Activated T-helper 1 cell treated with anti-CD3 and anti-CD28 coated beads, Interleukin-12 subunit alpha, Interleukin-12 subunit beta, Interleukin-2, Interleukin-4 antibody, amounts not matched to agents 30 ng/mL and 10 ng/mL and 1 ng/mL, durations not matched to agents 14 hours and 24 hours and 36 hours (primary cell): ENCODE measurements at regions not wholly inside any gene's neighbourhood (a gene's known extent, or its start where the extent isn't known, plus 50 kb on each side); places are given as distances from the start of the nearest gene placed in this dataset.
"Not testable (repeated sequence)": the region's sequence is repeated elsewhere in the genome, so short reads cannot be mapped to it uniquely, and the experiment has no call there.

Experiments
- DNase-seq: peaks from one replicate; pipeline ENCODE4 v3.0.0; 2021; ENCODE audit warnings: low spot score
- H3K27ac Mint-ChIP-seq: one replicate; pipeline ENCODE4 v1.8.0; 2021; ENCODE audit warnings: mild to moderate bottlenecking, mixed read lengths
- H3K27me3 Mint-ChIP-seq: one replicate; pipeline ENCODE4 v1.8.0; 2022; ENCODE audit warnings: mild to moderate bottlenecking, moderate library complexity, mixed read lengths; ENCODE audit not compliant: insufficient read depth
- H3K36me3 Mint-ChIP-seq: one replicate; pipeline ENCODE4 v1.8.0; 2021; ENCODE audit warnings: low read depth, mixed read lengths
- H3K4me1 Mint-ChIP-seq: one replicate; pipeline ENCODE4 v1.8.0; 2021; ENCODE audit warnings: low read depth, mixed read lengths
- H3K4me3 Mint-ChIP-seq: one replicate; pipeline ENCODE4 v1.8.0; 2021; ENCODE audit warnings: mild to moderate bottlenecking, moderate library complexity, mixed read lengths
- H3K9me3 Mint-ChIP-seq: one replicate; pipeline ENCODE4 v1.8.0; 2021; ENCODE audit warnings: mixed read lengths
- intact Hi-C: fragments of 100-400 bp; cut with micrococcal nuclease; formaldehyde crosslinking; loops from one replicate; pipeline ENCODE4 v1.15.1; 2024

DNA sequence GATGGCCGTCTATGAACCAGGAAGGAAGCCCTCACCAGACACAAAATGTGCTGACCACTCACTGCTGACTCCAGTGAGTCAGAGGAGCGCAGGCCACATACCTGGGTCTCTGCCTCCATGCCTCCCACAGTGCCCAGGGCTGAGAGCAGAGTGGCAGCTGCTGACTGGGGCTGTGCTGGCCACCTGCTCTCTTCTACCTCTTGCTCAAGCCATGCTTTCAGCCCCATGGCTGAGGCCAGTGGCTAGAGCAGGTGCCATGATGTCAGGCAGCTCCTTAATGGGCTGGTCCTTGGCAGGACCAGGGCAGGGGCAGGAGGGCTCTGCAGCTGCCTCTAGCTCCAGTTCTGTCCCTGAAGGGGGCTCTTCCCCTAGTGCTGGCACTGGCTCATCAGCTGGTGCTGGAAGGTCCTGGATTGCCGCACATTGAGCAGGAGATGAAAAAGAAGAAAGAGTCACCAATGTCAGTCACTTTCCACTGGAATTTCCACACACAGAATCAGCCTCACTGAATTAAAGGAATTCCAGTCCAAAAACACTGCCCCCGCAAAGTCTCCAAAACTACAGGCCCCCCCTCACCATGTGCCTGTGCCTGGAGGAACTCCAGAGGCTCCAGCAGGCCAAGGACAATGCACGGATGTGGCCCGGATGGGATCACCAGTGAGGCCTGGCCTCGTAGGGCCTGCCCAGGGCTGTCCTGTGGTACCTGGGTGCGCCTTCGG is 86.4 kb downstream of the GGTLC2 start:
- intact Hi-C loops, result no loop called here
- H3K36me3 Mint-ChIP-seq, result no peaks in the 10 kb centered on the region
- no peak overlapping the region for H3K27ac Mint-ChIP-seq
- H3K4me1 Mint-ChIP-seq, result peaks cover 7% of the 10 kb centered on the region
- H3K9me3 Mint-ChIP-seq, result no peaks in the 10 kb centered on the region
- DNase-seq, result no peak
- H3K4me3 Mint-ChIP-seq, result no peak overlapping the region
- peaks cover 22% of the 10 kb centered on the region for H3K27me3 Mint-ChIP-seq

DNA sequence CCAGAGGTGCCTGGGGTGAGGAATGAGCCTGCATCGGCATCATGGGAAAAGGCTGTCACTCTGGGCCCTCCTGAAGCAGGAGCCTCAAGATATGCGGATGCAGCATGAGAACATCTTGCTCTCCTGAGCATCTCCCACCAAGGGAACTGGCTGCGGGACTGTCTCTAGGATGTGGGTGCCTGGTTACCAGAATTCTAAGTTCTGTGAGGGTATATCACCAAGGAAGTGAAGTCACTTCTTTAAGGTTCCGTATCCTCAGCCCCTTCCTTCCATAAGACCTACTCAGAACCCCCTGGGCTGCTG is 86.9 kb downstream of the GGTLC2 start:
- H3K27me3 Mint-ChIP-seq, result peaks cover 26% of the 10 kb centered on the region
- H3K4me3 Mint-ChIP-seq, result no peak overlapping the region
- DNase-seq, result no peak
- no peaks in the 10 kb centered on the region for H3K9me3 Mint-ChIP-seq
- H3K4me1 Mint-ChIP-seq, result peaks cover 7% of the 10 kb centered on the region
- intact Hi-C loops, result no loop called here
- no peak overlapping the region for H3K27ac Mint-ChIP-seq
- H3K36me3 Mint-ChIP-seq, result no peaks in the 10 kb centered on the region

DNA sequence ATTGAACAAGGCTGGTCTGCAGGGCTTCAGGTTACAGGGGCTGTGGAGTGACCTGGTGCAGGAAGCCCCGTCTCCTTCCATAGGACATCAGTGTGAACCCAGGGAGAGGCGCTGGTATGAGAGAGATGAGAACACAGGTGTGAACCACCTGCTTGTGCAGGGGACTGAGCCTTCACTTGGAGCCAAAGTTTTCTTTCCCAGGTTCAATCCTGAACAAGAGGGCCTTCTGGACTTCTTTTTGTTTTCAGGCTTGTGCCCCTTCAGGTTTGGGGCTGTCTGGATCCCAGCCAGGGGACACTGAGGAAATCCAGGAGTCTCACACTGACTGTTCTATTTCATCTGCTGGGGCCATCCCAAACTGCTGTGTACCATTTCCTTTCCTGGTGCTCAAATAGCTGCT is 88.6 kb downstream of the GGTLC2 start:
- intact Hi-C loops, result not testable (repeated sequence)

DNA sequence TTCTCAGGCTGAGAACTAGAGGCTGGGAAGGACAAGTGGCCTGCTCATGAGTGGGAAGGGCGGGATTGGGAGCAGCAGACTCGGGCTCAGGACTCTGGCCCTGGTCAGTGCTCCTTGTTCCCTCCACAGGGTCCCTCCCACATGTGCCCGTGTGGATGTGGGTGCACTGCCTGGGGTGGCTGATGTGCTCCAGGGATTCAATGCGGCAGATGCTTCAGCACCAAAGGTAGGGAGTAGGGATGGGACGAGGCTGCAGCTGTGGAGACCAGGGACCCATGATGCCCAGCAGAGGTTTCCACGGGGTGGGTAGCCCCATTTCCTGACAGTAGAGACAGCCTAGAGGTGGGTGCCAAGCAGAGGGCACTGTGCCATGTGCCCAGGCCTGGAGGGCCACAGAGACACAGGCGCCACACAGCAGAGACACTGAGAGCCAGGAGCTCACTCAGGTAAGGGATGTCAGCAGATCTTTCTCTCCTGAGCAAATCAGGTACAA is 89.5 kb downstream of the GGTLC2 start:
- intact Hi-C loops, result no loop called here
- Mint-ChIP-seq H3K4me1 (no peaks in the 10 kb centered on the region), H3K27ac (no peak overlapping the region), H3K27me3 (peaks cover 10% of the 10 kb centered on the region), H3K9me3 (no peaks in the 10 kb centered on the region), H3K36me3 (no peaks in the 10 kb centered on the region), H3K4me3 (no peak overlapping the region)
- DNase-seq, result no peak

More for the DNA sequence above, 88.6 kb downstream of the GGTLC2 start:
- DNase-seq, H3K4me3 Mint-ChIP-seq, H3K4me1 Mint-ChIP-seq, H3K27ac Mint-ChIP-seq, H3K9me3 Mint-ChIP-seq, H3K36me3 Mint-ChIP-seq: not testable (repeated sequence)
- peaks cover 14% of the 10 kb centered on the region for H3K27me3 Mint-ChIP-seq

DNA sequence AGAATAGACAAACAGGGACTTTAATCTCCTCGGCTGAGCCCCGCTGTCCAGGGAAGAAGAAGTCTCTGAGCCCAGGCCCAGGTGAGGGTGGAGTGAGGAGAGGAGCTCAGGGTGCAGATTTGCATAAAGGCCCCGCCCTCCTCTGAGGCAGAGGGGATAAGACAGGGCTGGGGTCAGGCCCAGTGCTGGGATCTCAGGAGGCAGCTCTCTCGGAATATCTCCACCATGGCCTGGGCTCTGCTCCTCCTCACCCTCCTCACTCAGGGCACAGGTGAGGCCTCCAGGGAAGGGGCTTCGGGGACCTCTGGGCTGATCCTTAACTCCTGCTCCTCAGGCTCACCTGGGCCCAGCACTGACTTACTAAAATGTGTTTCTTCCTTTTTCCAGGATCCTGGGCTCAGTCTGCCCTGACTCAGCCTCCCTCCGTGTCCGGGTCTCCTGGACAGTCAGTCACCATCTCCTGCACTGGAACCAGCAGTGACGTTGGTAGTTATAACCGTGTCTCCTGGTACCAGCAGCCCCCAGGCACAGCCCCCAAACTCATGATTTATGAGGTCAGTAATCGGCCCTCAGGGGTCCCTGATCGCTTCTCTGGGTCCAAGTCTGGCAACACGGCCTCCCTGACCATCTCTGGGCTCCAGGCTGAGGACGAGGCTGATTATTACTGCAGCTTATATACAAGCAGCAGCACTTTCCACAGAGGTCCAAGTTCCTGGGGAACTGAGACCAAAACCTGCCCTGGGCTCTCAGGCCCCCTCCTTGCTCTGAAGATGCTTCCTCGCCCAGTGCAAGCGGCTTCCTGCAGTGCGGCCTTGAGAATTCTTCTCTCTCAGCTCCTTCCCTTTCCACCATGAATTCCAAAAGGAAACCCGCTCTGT is 90.2 kb downstream of the GGTLC2 start:
- H3K27ac Mint-ChIP-seq, intact Hi-C loops, H3K36me3 Mint-ChIP-seq, H3K9me3 Mint-ChIP-seq, H3K4me1 Mint-ChIP-seq, H3K27me3 Mint-ChIP-seq, H3K4me3 Mint-ChIP-seq, DNase-seq: not testable (repeated sequence)

DNA sequence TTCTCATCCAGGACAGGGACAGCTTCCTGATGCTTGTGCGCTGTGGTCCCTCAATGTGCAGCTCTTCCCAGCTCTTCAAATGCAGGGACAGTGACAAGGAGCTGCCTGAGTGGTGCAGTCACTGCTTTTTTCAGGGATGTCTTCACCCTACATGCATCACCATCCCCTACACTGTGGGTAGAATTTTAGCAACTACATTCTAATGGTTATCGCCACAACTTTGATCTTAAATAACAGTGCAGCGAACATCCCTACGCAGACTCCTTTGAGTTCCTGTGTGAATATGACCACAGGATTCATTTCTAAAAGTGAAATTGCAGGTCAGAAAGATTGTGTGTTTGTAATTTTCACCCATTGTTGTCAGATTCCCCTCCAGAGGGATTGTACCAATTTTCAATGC is 90.9 kb downstream of the GGTLC2 start:
- DNase-seq, H3K36me3 Mint-ChIP-seq, H3K4me3 Mint-ChIP-seq, H3K27ac Mint-ChIP-seq, H3K4me1 Mint-ChIP-seq, intact Hi-C loops, H3K9me3 Mint-ChIP-seq: not testable (repeated sequence)
- peaks cover 11% of the 10 kb centered on the region for H3K27me3 Mint-ChIP-seq

DNA sequence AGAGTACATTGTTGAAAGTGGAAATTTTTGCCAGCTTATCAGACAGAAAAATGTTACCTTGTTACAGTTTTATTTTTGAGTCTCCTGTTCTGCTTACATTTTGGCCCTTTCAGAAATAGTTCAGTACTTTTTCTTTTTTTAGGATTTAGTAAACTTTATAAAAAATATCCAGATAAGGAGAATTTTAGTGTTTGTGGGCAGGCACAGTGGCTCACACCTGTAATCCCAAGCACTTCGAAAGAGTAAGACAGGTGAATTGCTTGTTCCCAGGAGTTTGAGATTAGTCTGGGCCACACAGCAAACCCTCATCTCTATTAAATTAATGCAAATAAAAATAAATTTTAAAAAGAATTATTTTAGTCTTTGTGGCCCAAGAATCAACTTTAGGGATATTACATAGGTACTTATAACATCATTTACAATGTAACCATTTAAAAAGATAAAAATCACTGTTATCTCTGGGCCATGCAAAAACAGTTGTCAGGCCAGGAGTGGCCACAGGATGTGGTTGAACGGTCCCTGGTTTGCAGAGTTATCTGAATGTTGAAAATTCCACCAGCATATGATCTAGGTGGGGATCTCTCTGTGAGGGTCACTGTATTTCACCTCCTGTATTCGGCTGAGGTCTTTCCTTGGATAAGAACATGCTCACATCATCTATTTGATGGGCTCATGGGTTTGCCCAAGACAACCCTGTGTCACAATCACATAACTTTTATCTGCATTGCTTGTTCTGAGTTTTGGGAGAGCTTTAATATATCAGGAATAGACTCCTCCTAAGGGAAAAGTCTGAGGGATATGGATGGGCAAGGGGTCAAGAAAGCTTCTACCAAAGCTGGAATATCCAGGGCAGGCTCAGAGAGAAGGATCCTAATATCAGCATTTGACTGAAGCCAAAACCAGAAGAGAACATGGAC is 91.5 kb downstream of the GGTLC2 start:
- Mint-ChIP-seq H3K4me1 (no peaks in the 10 kb centered on the region), H3K27ac (no peak overlapping the region), H3K27me3 (peaks cover 14% of the 10 kb centered on the region), H3K9me3 (no peaks in the 10 kb centered on the region), H3K36me3 (no peaks in the 10 kb centered on the region), H3K4me3 (no peak overlapping the region)
- no peak for DNase-seq
- intact Hi-C loops, result no loop called here

DNA sequence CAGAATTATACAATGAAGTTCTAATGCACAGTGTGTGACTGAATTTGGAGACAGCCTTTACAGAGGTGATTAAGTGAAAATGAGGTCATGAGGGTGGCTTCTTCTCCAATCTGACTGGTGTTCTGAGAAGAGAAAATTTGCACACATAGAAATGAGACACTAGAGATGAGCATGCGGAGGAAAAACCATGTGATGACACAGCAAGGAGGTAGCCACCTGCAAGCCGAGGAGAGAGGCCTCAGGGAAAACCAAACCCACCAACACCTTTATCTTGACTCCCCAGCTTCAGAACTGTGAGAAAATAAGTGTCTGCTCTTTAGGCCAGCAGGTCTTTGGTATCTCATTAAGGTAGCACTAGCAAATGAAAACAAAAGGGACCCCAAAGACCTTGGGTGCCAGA is 93.2 kb downstream of the GGTLC2 start:
- peaks cover 19% of the 10 kb centered on the region for H3K27me3 Mint-ChIP-seq
- no peaks in the 10 kb centered on the region for H3K4me1 Mint-ChIP-seq
- DNase-seq, result no peak
- no peak overlapping the region for H3K27ac Mint-ChIP-seq
- no peaks in the 10 kb centered on the region for H3K36me3 Mint-ChIP-seq
- intact Hi-C loops, result no loop called here
- no peak overlapping the region for H3K4me3 Mint-ChIP-seq
- H3K9me3 Mint-ChIP-seq, result no peaks in the 10 kb centered on the region

DNA sequence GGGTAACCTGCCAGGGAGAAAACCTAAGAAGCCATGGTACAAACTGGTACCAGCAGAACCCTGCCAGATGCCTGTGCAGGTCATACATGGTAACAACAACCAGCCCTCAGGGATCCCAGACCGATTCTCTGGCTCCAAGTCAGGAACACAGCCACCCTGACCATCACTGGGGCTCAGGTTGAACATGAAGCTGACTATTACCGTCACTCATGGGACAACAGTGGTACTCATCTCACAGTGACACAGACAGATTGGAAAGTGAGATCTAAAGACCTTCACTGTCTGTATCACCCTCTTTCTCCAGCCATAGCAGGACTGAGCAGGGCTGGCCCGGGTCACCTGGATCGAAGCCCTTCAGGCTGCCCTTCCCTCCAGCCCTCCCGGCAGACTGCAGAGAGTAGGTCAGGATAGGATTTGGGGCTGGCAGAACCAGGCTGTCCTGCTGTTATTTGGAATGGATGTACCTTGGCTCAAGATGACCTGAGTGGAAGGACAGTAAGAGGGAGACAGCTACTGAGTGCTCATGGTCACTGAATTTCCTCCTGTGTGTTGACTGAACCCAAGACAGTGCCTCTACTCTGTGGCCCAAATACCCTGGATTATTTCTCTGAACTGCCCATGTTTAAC is 94.7 kb downstream of the GGTLC2 start:
- Mint-ChIP-seq H3K36me3 (no peaks in the 10 kb centered on the region), H3K27me3 (peaks cover 32% of the 10 kb centered on the region), H3K27ac (no peak overlapping the region), H3K4me1 (no peaks in the 10 kb centered on the region), H3K9me3 (no peaks in the 10 kb centered on the region), H3K4me3 (no peak overlapping the region)
- intact Hi-C loops, result no loop called here
- no peak for DNase-seq

DNA sequence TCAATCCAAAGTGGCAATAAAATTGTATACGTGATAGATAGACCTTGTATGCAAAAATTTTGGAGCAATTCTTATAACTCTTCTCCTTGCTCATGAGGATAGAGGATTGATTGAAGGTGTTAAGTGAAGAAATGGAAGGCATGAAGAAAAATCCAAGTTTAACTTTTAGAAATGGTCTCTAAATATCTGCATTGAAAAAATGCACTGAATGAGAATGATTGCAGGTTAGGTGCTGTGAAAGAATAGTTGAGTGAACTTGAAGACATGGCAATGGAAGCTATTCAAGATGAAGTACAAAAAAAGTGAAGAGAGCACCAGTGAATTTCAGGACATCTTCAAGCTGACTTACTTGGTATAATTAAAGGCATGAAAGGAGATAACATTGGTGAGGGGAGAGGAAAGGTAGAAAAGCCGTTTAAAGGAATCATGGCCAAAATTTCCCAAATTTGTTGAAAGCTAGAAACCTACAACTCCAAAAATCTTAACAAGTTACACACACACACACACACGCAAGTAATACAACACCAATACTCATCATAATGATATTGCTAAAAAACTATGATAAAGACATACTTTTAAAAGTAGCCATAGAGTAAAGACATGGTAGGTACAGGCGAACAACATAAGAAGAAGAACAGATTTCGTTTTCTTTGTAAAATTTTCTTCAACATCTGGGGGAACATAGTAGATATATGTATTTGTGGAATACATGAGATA is 96.3 kb downstream of the GGTLC2 start:
- no peak for DNase-seq
- H3K9me3 Mint-ChIP-seq, result no peaks in the 10 kb centered on the region
- no peak overlapping the region for H3K27ac Mint-ChIP-seq
- H3K4me1 Mint-ChIP-seq, result no peaks in the 10 kb centered on the region
- H3K4me3 Mint-ChIP-seq, result no peak overlapping the region
- H3K27me3 Mint-ChIP-seq, result peaks cover 32% of the 10 kb centered on the region
- intact Hi-C loops, result no loop called here
- H3K36me3 Mint-ChIP-seq, result no peaks in the 10 kb centered on the region

DNA sequence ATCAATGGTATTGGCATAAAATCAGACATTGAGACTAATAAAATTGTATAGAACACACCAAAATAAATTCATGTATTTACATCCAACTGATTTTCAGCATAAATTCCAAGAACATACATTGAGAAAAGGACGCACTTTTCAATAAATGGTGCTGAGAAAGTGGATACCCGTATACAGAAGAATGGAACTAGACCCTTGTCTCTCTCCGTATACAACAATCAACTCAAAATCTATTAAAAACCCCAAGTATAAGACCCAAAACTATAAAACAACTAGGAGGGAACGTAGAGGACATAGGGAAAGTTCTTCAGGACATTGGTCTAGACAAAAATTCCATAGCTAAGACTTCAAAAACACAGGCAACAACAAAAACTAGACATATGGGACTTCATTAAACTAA is 97.4 kb downstream of the GGTLC2 start:
- Mint-ChIP-seq H3K27me3 (peaks cover 27% of the 10 kb centered on the region), H3K9me3 (no peaks in the 10 kb centered on the region), H3K4me3 (no peak overlapping the region), H3K36me3 (no peaks in the 10 kb centered on the region), H3K4me1 (no peaks in the 10 kb centered on the region), H3K27ac (no peak overlapping the region)
- no peak for DNase-seq
- intact Hi-C loops, result no loop called here

DNA sequence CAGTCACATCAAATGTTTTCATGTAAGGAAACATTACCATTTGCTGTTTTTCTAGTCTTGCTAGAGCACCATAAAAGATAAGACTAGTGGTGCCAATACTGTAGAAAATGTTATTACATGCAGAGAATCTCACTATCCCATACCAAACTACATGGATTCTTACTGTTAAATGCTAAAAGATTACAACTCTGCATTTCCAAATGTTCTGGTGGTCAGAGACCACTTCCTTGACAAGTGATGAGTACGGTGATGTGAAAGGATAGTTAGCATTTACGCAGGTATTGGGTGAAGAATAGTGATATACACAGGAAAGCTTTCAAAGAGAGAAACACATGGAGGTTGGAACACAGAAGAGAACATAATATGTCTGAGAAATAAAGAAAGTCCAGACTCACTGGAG is 98.2 kb downstream of the GGTLC2 start:
- Mint-ChIP-seq H3K4me1 (no peaks in the 10 kb centered on the region), H3K27me3 (peaks cover 27% of the 10 kb centered on the region), H3K36me3 (no peaks in the 10 kb centered on the region), H3K4me3 (no peak overlapping the region), H3K27ac (no peak overlapping the region), H3K9me3 (no peaks in the 10 kb centered on the region)
- DNase-seq, result no peak
- intact Hi-C loops, result no loop called here
